RWPE1 (cell line): ENCODE measurements at regions not wholly inside any gene's neighbourhood (a gene's known extent, or its start where the extent isn't known, plus 50 kb on each side); places are given as distances from the start of the nearest gene placed in this dataset.
"Not testable (repeated sequence)": the region's sequence is repeated elsewhere in the genome, so short reads cannot be mapped to it uniquely, and the experiment has no call there.

Experiments used
- CTCF ChIA-PET: fragments of 350-600 bp; sonication (Branson Sonifier 250); formaldehyde crosslinking; extraction: SDS; loops from one replicate; lab custom pipeline; 2021; lab: Yijun Ruan, JAX
- POLR2A ChIA-PET: fragments of 400-600 bp; formaldehyde crosslinking; extraction: SDS; loops from one replicate; lab custom pipeline; 2020; ENCODE audit warnings: antibody characterized with exemption; ENCODE audit not compliant: low non-redundant PET; lab: Yijun Ruan, JAX
- DNase-seq: peaks from one replicate; pipeline ENCODE4 v3.0.0; 2012; ENCODE audit warnings: low spot score
- H3K27ac ChIP-seq: fragments of 450-650 bp; 2 replicates; pipeline ENCODE4 v1.5.1; 2017
- TF ChIP-seq, protein P1 (sequence below): fragments of 450-650 bp; conservative IDR thresholded peaks from 2 replicates; pipeline ENCODE4 v1.5.1; 2017; ENCODE audit warnings: low read depth, mild to moderate bottlenecking

DNA sequence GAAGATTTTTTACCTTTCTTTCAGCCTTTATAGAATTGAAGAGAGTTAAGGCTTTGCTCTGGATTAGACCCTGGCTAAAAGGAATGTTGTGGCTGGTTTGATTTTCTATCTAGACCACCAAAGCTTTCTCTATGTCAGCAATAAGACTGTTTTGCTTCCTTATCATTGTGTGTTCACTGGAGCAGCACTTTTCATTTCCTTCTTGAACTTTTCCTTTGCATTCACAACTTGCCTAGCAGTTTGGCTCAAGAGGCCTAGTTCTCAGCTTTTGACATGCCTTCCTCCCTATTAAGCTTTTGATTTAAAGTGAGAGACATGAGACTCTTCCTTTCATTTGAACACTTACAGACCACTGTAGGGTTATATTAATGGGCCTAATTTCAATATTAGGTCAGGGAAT is 64.1 kb upstream of the USP15 start:
- no peak overlapping the region for H3K27ac ChIP-seq
- no peak for DNase-seq
- TF ChIP-seq, protein P1, sequence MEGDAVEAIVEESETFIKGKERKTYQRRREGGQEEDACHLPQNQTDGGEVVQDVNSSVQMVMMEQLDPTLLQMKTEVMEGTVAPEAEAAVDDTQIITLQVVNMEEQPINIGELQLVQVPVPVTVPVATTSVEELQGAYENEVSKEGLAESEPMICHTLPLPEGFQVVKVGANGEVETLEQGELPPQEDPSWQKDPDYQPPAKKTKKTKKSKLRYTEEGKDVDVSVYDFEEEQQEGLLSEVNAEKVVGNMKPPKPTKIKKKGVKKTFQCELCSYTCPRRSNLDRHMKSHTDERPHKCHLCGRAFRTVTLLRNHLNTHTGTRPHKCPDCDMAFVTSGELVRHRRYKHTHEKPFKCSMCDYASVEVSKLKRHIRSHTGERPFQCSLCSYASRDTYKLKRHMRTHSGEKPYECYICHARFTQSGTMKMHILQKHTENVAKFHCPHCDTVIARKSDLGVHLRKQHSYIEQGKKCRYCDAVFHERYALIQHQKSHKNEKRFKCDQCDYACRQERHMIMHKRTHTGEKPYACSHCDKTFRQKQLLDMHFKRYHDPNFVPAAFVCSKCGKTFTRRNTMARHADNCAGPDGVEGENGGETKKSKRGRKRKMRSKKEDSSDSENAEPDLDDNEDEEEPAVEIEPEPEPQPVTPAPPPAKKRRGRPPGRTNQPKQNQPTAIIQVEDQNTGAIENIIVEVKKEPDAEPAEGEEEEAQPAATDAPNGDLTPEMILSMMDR = no peak
- ChIA-PET POLR2A (no interaction called here), CTCF (interaction anchor here (0.7 to 1.3 kb wide), 2 partner anchors 14 to 28 kb away, joined by 3 to 5 read pairs; no protein-coding TSS in a partner anchor)

DNA sequence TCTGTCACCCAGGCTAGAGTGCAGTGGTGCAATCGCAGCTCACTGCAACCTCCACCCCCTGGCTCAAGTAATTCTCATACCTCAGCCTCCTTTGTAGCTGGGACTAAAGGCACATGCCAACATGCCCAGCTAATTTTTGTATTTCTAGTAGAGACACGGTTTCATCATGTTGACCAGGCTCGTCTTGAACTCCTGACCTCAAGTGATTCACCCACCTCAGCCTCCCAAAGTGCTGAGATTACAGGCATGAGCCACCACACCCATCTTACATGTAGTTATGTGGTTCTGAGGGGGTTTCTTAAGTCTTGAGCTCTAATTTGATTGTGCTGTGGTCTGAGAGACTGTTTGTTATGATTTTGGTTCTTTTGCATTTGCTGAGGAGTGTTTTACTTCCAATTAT is 57.3 kb upstream of the USP15 start:
- POLR2A ChIA-PET, CTCF ChIA-PET, H3K27ac ChIP-seq, DNase-seq: not testable (repeated sequence)

DNA sequence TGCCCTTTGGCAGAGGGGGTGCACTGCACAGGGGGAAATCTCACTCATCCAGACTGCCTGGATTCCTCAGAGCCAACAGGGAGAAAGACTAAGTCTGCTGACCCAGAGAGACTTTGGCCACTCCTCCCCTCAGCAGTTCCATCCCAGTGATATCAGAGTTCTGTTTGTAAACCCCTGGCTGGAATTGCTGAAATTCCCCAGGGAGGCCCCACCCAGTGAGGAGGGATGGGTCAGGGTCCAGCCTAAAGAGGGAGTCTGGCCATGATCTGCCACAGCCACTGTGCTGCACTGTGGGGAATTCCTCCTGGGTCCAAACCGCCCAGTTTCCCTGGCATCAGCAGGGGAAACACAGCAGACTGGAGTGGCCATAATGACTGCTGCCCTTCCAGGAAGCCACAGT is 54.9 kb upstream of the USP15 start:
- TF ChIP-seq, protein P1 = no peak
- CTCF ChIA-PET = no interaction called here
- POLR2A ChIA-PET = no interaction called here
- DNase-seq = no peak
- H3K27ac ChIP-seq = no peak overlapping the region

DNA sequence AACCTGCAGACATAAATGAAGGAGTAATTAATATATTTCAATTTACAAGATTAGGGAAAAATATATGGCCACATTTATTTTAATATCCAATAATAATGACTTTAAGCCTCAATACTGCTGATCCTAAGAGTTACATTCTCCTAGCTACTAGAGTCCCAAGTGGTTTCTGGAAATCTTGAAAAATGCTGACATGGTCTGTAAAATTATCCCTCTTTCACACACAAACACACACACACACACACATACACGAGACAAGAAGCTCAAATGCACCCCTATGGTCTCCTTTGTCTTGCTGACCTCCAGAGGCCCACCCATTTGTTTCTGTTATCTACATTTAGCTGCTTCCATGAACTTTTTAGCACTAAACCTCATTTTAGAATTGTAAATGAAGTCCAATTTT is 53.0 kb upstream of the USP15 start:
- DNase-seq = no peak
- TF ChIP-seq, protein P1 = no peak
- H3K27ac ChIP-seq = no peak overlapping the region
- ChIA-PET POLR2A (no interaction called here), CTCF (no interaction called here)
